Stomach (tissue), 8 donors: ENCODE measurements at regions not wholly inside any gene's neighbourhood (a gene's known extent, or its start where the extent isn't known, plus 50 kb on each side); places are given as distances from the start of the nearest gene placed in this dataset.

Experiments
- DNase-seq, 2 donors: peaks; one replicate each; pipeline versions ENCODE4 v3.0.0 to v3.0.0-alpha.2; 2013 to 2019
- H3K27ac ChIP-seq, 5 donors: fragments of 200-600 bp in 4 of 5; sonication (generic) in 4 of 5; one replicate each; pipeline ENCODE4 v1.5.1; 2013 to 2019; ENCODE audit warnings: mild to moderate bottlenecking in 1 of 5, moderate library complexity in 1 of 5
- H3K27me3 ChIP-seq, 3 donors: fragments of 200-600 bp; sonication (generic); one replicate each; pipeline ENCODE4 v1.5.1; 2017 to 2019; ENCODE audit warnings: mixed run types in 1 of 3
- H3K36me3 ChIP-seq, 4 donors: fragments of 200-600 bp; sonication (generic); 1 replicate in 3 of 4; 2 replicates in 1 of 4; pipeline ENCODE4 v1.5.1; 2016 to 2019
- H3K4me1 ChIP-seq, 4 donors: fragments of 200-600 bp; sonication (generic); one replicate each; pipeline ENCODE4 v1.5.1; 2016 to 2019
- H3K4me3 ChIP-seq, 4 donors: fragments of 200-600 bp; sonication (generic) in 3 of 4; one replicate each; pipeline ENCODE4 v1.5.1; 2016 to 2019; ENCODE audit warnings: mild to moderate bottlenecking in 1 of 4
- H3K9me3 ChIP-seq, 4 donors: fragments of 200-600 bp; sonication (generic); one replicate each; pipeline ENCODE4 v1.5.1; 2016 to 2019
- EP300 ChIP-seq: sonication (generic); formaldehyde crosslinking; IDR thresholded peaks from one replicate; pipeline ENCODE4 v1.6.1; 2017; ENCODE audit warnings: antibody characterized with exemption
- POLR2A ChIP-seq, 4 donors: fragments of 450-650 bp; IDR thresholded peaks; one replicate each; pipeline ENCODE4 v1.6.1; 2016; ENCODE audit warnings: antibody characterized with exemption in 4 of 4, control low read depth in 2 of 4, mild to moderate bottlenecking in 1 of 4, moderate library complexity in 1 of 4
- POLR2AphosphoS5 ChIP-seq, 3 donors: sonication (generic); formaldehyde crosslinking; IDR thresholded peaks; one replicate each; pipeline ENCODE4 v1.6.1; 2016; ENCODE audit warnings: antibody characterized with exemption in 3 of 3
- WGBS, 5 donors: extraction: QIAGEN DNeasy Blood & Tissue Kit in 3 of 5; methylation state at CpG; one replicate each; pipeline versions ENCODE4 v1.1.5 to v1.1.7; 2013 to 2018; 5-methylcytosine and 5-hydroxymethylcytosine counted together
- intact Hi-C: fragments of 100-400 bp; cut with DNase I; formaldehyde crosslinking; loops from one replicate; pipeline ENCODE4 v1.15.1; 2023; ENCODE audit warnings: low total_unique reads
- TF ChIP-seq, protein P1 (sequence below), 7 experiments: fragments of 450-650 bp in 4 of 7; fragments of 200-600 bp in 3 of 7; sonication (generic) in 3 of 7; IDR thresholded peaks; one replicate each; pipeline ENCODE4 v1.5.1; 2016 to 2019; ENCODE audit warnings: antibody characterized with exemption in 7 of 7, control low read depth in 2 of 7, mild to moderate bottlenecking in 1 of 7
- donor health status: healthy with polysubstance abuse.
- donor health status: Bipolar disorder and iron deficiency.
- donor health status: healthy.

DNA sequence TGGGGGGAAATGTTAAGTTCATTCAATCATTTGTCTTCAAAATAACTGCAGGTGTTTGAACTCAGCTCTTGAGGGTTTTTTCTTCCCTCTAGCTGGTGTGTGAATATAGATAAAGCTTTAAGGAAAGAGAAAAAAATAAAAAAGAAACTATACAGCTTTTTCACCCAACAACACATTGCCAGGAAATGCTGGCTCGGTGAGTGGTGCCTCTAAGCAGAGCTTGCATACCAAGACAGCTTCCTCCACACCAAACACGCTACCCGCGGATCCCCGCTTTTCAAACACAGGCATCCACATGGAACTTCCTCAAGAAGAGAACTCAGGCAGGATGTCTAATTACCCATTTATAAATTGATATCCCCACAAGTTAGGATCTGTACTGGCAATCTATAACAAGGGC lies 69.8 kb upstream of the TANK start:
- Histone ChIP-seq H3K9me3 (no peaks in the 10 kb centered on the region), H3K36me3 (no peaks in the 10 kb centered on the region), H3K4me3 (no peak overlapping the region), H3K4me1 (no peaks in the 10 kb centered on the region), H3K27ac (no peak overlapping the region), H3K27me3 (no peaks in the 10 kb centered on the region)
- DNase-seq, result peak; percentile 28 to 41
- TF ChIP-seq POLR2AphosphoS5 (IDR thresholded peaks at IDR 0.05) (no peak), EP300 (no peak), POLR2A (IDR thresholded peaks at IDR 0.05) (no peak)
- TF ChIP-seq, protein P1, sequence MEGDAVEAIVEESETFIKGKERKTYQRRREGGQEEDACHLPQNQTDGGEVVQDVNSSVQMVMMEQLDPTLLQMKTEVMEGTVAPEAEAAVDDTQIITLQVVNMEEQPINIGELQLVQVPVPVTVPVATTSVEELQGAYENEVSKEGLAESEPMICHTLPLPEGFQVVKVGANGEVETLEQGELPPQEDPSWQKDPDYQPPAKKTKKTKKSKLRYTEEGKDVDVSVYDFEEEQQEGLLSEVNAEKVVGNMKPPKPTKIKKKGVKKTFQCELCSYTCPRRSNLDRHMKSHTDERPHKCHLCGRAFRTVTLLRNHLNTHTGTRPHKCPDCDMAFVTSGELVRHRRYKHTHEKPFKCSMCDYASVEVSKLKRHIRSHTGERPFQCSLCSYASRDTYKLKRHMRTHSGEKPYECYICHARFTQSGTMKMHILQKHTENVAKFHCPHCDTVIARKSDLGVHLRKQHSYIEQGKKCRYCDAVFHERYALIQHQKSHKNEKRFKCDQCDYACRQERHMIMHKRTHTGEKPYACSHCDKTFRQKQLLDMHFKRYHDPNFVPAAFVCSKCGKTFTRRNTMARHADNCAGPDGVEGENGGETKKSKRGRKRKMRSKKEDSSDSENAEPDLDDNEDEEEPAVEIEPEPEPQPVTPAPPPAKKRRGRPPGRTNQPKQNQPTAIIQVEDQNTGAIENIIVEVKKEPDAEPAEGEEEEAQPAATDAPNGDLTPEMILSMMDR (IDR thresholded peaks at IDR 0.05), result no peak
- intact Hi-C loops, result no loop called here
- WGBS, 5 donors, result 57 to 76% (median 67%) methylated on average over 5 of the region's 5 CpGs

DNA sequence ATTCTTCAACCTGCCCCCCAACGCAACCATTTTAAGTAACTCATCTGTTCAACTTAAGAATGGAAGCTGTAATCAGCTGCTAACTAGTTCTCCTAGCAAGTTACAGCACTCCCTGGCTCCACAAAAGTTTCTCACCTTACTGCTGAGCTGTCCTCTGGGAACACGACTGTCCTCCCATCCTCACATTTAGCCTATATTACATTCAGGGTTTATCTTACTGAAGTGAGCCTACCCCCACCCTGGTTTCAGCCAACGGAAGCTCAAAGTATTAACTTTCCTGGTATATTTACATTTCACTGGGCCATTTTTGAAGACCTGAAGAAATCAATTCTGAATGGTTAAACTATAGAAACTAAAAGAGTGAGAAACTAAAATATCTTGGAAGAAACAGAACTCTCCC lies 64.9 kb upstream of the TANK start:
- Histone ChIP-seq H3K9me3 (no peaks in the 10 kb centered on the region), H3K27ac (no peak overlapping the region), H3K27me3 (no peaks in the 10 kb centered on the region), H3K36me3 (no peaks in the 10 kb centered on the region), H3K4me1 (no peaks in the 10 kb centered on the region), H3K4me3 (no peak overlapping the region)
- 59 to 69% (median 66%) methylated on average over 3 of the region's 3 CpGs for WGBS, 5 donors
- intact Hi-C loops, result no loop called here
- no peak for TF ChIP-seq POLR2AphosphoS5 (IDR thresholded peaks at IDR 0.05)
- TF ChIP-seq EP300, result no peak
- TF ChIP-seq POLR2A (IDR thresholded peaks at IDR 0.05), result no peak
- TF ChIP-seq, protein P1 (IDR thresholded peaks at IDR 0.05), result no peak
- DNase-seq, result no peak

DNA sequence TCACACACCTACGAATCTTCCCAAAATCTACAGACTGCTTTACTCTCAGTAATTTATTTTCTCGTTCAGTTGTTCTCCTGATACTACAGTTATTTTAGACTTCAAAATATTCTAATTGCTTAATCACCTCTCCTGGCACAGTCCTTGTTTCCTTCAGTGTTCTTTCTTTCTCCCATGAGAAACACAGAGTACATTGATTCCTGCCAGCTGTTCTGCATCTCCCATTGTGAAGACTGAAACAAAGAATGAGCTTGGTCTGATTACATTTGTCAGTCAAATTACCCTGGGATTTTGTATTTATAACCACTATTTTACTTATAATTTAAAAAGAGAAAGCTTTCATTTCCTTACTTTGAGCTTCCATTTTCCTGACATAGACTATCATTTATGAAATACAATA lies 63.9 kb upstream of the TANK start:
- H3K36me3 ChIP-seq, result no peaks in the 10 kb centered on the region
- no peaks in the 10 kb centered on the region for H3K27me3 ChIP-seq
- no peak overlapping the region for H3K4me3 ChIP-seq
- DNase-seq, result no peak
- no peaks in the 10 kb centered on the region for H3K4me1 ChIP-seq
- no peaks in the 10 kb centered on the region for H3K9me3 ChIP-seq
- TF ChIP-seq POLR2A (IDR thresholded peaks at IDR 0.05) (no peak), POLR2AphosphoS5 (IDR thresholded peaks at IDR 0.05) (no peak), EP300 (no peak)
- TF ChIP-seq, protein P1 (IDR thresholded peaks at IDR 0.05), result no peak
- 70 to 75% (median 73%) methylated on average over 2 of the region's 2 CpGs for WGBS, 5 donors
- H3K27ac ChIP-seq, result no peak overlapping the region
- intact Hi-C loops, result no loop called here

DNA sequence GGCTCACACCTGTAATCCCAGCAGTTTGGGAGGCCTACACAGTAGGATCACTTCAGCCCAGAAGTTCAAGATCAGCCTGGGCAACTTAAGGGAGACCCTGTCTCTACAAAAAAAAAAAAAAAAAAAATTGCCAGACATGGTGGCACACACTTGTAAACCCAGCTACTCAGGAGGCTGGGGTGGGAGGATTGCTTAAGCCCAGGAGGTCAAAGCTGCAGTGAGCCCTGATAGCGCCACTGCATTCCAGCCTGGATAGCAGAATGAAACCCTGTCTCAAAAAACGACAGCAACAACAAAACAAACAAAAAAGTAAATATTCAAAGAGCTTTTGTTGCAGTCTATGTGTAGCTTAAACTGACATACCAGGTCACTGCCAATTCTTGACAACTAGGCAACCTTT lies 63.1 kb upstream of the TANK start:
- no peak overlapping the region for H3K27ac ChIP-seq
- no peaks in the 10 kb centered on the region for H3K4me1 ChIP-seq
- H3K27me3 ChIP-seq, result no peaks in the 10 kb centered on the region
- H3K4me3 ChIP-seq, result no peak overlapping the region
- H3K9me3 ChIP-seq, result no peaks in the 10 kb centered on the region
- no peaks in the 10 kb centered on the region for H3K36me3 ChIP-seq
- TF ChIP-seq EP300 (no peak), POLR2AphosphoS5 (IDR thresholded peaks at IDR 0.05) (no peak), POLR2A (IDR thresholded peaks at IDR 0.05) (no peak)
- TF ChIP-seq, protein P1 (IDR thresholded peaks at IDR 0.05), result no peak
- no peak for DNase-seq
- intact Hi-C loops, result no loop called here
- 61 to 90% (median 73%) methylated on average over 2 of the region's 2 CpGs for WGBS, 5 donors
